ENCODE measurements at regions not wholly inside any gene's neighbourhood (a gene's known extent, or its start where the extent isn't known, plus 50 kb on each side); places are given as distances from the start of the nearest gene placed in this dataset.

GRCh38 chr17:72427761-72428109 is 306.9 kb downstream of the SOX9 start:
- DNase-seq (ENCODE audit: low read depth, low spot score) = no peak
- Histone ChIP-seq H3K4me3 (ENCODE audit: low read depth, low read length) (no peak overlapping the region), H3K27me3 (ENCODE audit: control insufficient read depth, insufficient read depth, low read length) (no peaks in the 10 kb centered on the region), H3K9me3 (ENCODE audit: control insufficient read depth, insufficient read depth, low read length) (no peaks in the 10 kb centered on the region; the same call in 1 of the 2 replicates), H3K27ac (ENCODE audit: low read depth, low read length) (no peak overlapping the region)
- CTCF ChIA-PET = interaction anchor here (0.5 to 0.6 kb wide), 2 partner anchors 33 to 214 kb away, joined by 3 read pairs; no protein-coding TSS in a partner anchor
- POLR2A ChIA-PET = no interaction called here
- no peak for TF ChIP-seq CTCF (IDR thresholded peaks at IDR 0.05; ENCODE audit: low read depth, low read length)

- H3K27ac ChIP-seq (ENCODE audit: low read depth, low read length) = peak overlapping the region; percentile 2
- no peak for TF ChIP-seq CTCF (IDR thresholded peaks at IDR 0.05; ENCODE audit: low read depth, low read length)
- ChIA-PET CTCF (no interaction called here), POLR2A (no interaction called here)
- no peak for DNase-seq (ENCODE audit: low read depth, low spot score)
- H3K9me3 ChIP-seq (ENCODE audit: control insufficient read depth, insufficient read depth, low read length) = no peaks in the 10 kb centered on the region; the same call in 1 of the 2 replicates
- no peaks in the 10 kb centered on the region for H3K27me3 ChIP-seq (ENCODE audit: control insufficient read depth, insufficient read depth, low read length)
- H3K4me3 ChIP-seq (ENCODE audit: low read depth, low read length) = no peak overlapping the region
Observed at GRCh38 chr17:72429066-72429638, 308.3 kb downstream of the SOX9 start.

GRCh38 chr17:72430611-72431432 is 310.0 kb downstream of the SOX9 start:
- POLR2A ChIA-PET = no interaction called here
- Histone ChIP-seq H3K4me3 (ENCODE audit: low read depth, low read length) (no peak overlapping the region), H3K27me3 (ENCODE audit: control insufficient read depth, insufficient read depth, low read length) (no peaks in the 10 kb centered on the region), H3K27ac (ENCODE audit: low read depth, low read length) (no peak overlapping the region), H3K9me3 (ENCODE audit: control insufficient read depth, insufficient read depth, low read length) (no peaks in the 10 kb centered on the region; the same call in 1 of the 2 replicates)
- DNase-seq (ENCODE audit: low read depth, low spot score) = no peak
- CTCF ChIA-PET = interaction anchor here (0.6 to 0.9 kb wide), 2 partner anchors 48 to 685 kb away, joined by 3 read pairs; no protein-coding TSS in a partner anchor
- TF ChIP-seq CTCF (IDR thresholded peaks at IDR 0.05; ENCODE audit: low read depth, low read length) = peak; percentile 11

- no peaks in the 10 kb centered on the region for H3K27me3 ChIP-seq (ENCODE audit: control insufficient read depth, insufficient read depth, low read length)
- ChIA-PET POLR2A (interaction anchor here (0.7 to 1.0 kb wide), 2 partner anchors 16 to 134 kb away, joined by 3 read pairs; no protein-coding TSS in a partner anchor), CTCF (interaction anchor here (0.6 to 1.4 kb wide), 3 partner anchors 15 to 128 kb away, joined by 3 to 5 read pairs (median 3); no protein-coding TSS in a partner anchor)
- H3K4me3 ChIP-seq (ENCODE audit: low read depth, low read length) = no peak overlapping the region
- H3K27ac ChIP-seq (ENCODE audit: low read depth, low read length) = no peak overlapping the region
- peak; percentile 15 for DNase-seq (ENCODE audit: low read depth, low spot score)
- TF ChIP-seq CTCF (IDR thresholded peaks at IDR 0.05; ENCODE audit: low read depth, low read length) = 0 out of 2 replicates have a peak, but pooled peaks have one; percentile 25
- no peaks in the 10 kb centered on the region; the same call in 1 of the 2 replicates for H3K9me3 ChIP-seq (ENCODE audit: control insufficient read depth, insufficient read depth, low read length)
Observed at GRCh38 chr17:72432143-72432621, 311.4 kb downstream of the SOX9 start.

GRCh38 chr17:72432881-72433280 is 312.1 kb downstream of the SOX9 start:
- POLR2A ChIA-PET = no interaction called here
- DNase-seq (ENCODE audit: low read depth, low spot score) = no peak
- TF ChIP-seq CTCF (IDR thresholded peaks at IDR 0.05; ENCODE audit: low read depth, low read length) = no peak
- H3K4me3 ChIP-seq (ENCODE audit: low read depth, low read length) = no peak overlapping the region
- H3K27me3 ChIP-seq (ENCODE audit: control insufficient read depth, insufficient read depth, low read length) = no peaks in the 10 kb centered on the region
- no peaks in the 10 kb centered on the region; the same call in 1 of the 2 replicates for H3K9me3 ChIP-seq (ENCODE audit: control insufficient read depth, insufficient read depth, low read length)
- no peak overlapping the region for H3K27ac ChIP-seq (ENCODE audit: low read depth, low read length)
- CTCF ChIA-PET = interaction anchor here (1.4 kb wide), 1 partner anchor 127 kb away, joined by 3 read pairs; no protein-coding TSS in a partner anchor
